CD4-positive, alpha-beta T cell treated with Interleukin-17A for 4 hours (primary cell): ENCODE measurements at regions not wholly inside any gene's neighbourhood (a gene's known extent, or its start where the extent isn't known, plus 50 kb on each side); places are given as distances from the start of the nearest gene placed in this dataset.

ENCODE experiments used
- DNase-seq: peaks from one replicate; pipeline ENCODE4 v3.0.0-alpha.2; 2020; ENCODE audit warnings: mixed read lengths

DNA sequence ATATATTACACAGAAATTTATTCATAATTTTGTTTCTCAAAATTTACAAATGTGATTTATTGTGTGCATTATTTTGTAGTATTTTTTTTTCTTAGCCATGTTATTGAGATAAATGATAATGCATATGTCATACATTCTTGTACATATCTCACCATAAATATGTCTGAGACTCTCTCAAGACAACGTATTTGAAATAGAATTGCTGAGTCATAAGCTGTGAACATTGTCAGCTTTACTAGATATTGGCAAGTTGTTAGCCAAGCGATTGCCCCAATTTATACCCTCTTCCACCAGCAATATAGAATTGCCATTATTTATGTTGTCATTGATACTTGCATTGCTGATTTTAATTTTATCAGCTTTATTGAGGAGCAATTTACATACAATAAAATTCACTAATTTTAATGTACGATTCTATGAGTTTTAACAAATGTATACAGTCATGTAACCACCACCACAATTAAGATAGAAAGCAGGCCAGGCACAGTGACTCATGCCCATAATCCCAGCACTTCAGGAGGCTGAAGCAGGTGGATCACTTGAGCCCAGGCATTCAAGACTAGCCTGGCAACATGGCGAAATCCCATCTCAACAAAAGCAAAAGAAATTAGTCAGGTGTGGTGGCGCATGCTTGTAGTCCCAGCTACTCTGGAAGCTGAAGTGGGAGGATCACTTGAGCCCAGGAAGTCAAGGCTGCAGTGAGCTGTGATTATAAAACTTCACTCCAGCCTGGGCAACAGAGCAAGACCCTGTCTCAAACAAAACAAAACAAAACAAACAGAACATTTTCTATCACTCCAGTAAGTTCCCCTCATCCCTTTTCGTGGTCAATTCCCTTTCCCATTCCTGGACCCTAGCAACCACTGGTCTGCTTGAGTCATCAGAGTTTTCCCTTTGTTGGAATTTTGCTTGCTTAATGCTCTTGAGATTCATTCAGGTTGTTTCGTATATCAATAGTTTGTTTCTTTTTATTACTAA lies 373.1 kb downstream of the MFSD1 start:
- DNase-seq = no peak

DNA sequence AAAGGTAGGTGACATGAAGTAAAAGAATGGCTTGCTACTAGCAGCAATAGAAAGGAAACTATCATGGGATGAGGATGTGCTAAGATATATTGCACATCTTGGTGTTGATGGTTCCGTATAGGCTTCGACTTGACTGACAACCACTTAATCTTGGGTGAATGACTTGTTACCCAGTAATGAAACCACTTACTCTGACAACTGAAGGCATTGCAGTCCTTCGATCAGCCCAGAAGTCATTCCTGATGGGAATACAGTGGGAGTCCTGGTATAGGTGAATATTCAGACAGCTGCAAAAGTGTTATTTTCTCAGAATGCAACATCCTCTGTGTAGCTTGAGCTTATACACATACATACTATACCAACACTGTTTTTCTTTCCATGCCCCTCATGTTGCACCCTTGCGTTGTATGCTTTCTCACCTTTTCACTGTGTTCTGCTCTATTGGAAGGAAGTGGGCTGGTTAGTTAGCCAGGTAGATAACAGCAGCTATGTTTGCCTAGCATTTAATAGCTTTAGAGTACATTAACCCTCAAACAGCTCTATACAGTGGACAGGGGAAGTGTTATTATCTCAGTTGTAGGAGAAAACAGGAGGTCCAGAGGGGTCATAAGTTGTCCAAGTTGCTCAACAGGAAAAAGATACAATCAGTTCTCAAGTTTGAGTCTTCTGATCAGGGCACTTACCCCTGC lies 376.5 kb downstream of the MFSD1 start:
- no peak for DNase-seq

DNA sequence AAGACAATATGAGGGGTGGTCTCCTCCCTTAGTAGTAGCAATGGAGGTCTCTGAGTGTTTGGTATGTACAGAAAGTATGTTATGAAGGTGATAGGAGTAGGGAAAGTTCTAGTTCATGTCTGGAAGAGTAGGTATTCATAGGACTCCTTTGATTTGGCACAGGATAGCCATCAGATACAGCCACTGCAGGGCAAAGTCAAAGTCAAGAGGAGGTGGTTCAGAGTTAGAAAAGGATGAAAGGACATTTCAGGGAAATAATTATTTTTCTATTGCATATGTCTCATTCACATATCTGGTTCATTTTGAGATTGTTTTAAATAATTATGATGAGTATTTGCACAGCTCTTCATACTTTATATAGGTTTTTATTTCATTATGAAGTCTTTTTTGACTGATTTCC lies 381.1 kb downstream of the MFSD1 start:
- no peak for DNase-seq

DNA sequence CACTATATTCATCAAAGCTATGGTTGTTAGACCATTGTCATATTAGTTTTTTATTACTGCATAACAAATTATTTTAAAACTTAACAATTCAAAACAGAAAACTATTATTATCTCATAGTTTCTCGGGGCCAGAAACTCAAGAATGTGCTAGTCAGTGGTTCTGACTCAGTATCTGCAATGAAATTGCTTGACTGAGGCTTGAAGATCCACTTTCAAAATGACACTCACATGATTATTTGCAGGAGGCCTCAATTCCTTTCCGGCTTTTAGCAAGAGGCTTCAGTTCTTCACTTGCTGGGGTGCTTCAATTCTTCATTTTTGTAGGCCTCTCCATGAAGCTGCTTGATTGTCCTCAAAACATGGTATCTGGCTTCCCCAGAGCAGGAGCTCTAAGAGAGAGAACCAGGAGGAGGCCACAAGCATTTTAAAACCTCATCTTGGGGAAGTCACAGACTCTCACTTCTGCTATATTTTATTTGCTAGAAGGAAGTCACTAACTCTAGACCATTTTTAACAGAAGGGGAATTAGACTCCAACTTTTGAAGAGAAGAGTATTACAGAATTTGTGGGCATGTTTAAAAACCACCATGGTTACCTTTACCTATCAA lies 383.7 kb downstream of the MFSD1 start:
- DNase-seq = no peak

DNA sequence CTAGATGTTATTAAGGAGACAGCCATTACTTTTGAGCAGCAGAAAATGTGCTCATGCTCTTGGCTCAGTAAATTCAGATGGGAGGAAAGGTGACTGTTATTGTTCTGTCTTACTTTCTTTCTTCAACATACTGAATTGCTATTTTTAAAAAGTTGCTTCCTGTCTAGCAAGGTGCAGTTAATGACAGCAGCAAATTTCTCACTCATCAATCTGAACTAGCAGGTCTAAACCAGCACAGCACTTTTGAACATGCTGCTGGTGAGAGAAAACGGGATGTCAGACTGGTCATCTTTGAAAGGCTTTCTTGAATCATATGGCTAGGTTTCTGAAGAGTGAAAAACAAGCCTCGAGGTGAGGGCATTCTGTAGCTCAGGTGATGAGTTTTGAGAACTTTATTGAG lies 384.7 kb downstream of the MFSD1 start:
- no peak for DNase-seq

DNA sequence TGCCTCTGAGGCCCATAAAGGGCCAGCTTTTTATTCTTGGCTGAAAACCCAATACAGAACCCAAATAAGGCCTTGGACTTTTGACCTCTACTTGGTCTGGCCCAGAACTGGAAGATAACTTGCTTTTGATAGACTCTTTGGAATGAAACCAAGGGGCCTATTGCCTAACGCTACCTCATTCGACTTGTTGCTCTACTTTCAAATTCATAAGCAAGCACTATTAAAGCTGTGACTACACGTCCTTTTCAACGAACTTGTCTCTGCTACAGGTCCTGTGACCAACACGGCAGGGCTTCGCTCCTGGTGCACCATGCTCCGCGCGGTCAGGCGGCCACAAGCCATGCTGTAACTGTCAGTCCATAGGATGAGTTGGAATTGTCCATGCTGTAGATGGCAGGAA lies 385.4 kb downstream of the MFSD1 start:
- DNase-seq = no peak

DNA sequence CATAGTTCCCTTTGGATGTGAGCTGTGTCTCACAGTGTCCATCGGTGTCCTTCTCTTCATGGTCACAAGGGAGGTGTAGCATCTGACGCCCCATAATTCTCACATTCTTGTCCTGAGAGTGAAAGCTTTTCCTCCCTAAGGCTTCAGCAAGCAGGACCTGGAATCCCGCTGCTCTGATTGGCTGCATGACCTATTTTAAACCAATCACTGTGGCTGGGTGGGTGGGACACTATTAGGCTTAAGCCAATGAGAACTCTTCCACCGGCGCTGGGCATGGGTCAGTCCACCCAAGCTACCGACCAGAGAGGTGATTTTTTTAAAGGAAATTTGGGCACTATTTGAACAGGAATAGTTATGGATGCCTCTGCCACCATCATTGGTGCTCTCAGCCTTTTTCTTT lies 385.9 kb downstream of the MFSD1 start:
- DNase-seq = no peak

DNA sequence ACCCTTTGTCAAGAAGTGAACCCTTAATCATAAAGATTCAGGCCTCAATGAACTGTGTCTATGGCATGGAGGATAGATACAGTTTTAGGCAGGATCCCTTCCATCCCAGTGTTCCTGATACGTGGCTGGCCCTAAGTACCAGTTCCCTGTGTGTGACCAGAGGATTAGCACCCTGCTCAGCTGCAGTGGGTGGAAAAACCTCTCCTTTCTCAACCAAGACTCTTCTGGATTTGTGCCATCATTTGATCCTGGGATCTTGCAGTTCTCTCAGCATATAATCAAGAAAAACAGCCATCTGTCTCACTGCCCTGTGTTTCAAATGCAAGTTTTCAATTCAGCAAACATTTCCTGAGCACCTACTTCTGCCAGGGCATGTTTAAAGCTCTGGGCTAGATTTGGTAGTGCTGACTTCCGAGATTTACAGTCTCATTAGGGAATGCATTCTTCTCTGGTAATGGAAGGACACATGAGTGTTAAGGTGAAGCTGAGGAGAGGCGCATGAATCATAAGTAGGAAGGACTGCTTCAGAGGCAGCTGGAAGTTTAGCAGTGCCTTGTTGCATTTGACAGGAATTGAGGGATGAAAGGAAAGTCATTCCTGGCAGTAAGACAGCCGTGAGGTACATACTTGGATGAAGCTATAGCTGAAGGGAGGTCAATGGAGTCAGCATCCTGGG lies 388.3 kb downstream of the MFSD1 start:
- DNase-seq = no peak

DNA sequence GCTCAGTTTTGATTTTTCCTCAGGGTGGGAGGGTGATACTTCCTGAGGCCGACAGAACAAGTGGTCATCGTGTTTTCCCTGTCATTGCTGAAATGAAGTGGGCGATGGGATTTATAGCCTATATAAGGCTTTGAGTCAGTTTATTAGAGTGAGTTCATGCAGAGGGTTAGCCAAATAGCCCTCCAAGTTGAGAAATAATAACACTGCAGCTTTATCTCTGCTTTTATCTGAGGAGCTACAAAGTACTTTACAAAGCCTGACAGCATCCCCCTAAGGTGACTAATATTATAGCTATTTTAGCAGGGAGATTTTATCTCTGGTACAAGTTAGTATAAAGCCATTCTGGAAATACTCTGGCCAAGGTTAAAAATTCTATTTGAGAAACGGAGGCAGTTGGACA lies 389.6 kb downstream of the MFSD1 start:
- no peak for DNase-seq

DNA sequence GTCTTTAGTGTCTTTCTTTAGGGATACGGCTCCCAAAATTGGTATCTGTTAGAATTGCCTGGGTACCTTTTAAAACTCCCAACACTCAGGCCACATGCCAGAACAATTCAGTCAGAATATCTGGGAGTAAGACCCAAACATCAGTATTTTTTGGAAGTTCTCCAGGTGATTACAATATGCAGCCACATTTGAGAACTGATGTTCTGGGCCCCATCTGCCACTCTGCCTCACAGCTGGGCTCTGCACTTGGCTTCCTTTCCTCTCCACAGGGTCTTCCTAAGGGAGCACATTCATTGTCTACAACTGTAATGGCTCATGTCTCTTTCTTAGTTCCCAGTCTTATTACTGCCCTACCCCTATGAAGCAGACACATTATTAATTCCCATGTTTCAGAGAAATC lies 394.5 kb downstream of the MFSD1 start:
- no peak for DNase-seq

DNA sequence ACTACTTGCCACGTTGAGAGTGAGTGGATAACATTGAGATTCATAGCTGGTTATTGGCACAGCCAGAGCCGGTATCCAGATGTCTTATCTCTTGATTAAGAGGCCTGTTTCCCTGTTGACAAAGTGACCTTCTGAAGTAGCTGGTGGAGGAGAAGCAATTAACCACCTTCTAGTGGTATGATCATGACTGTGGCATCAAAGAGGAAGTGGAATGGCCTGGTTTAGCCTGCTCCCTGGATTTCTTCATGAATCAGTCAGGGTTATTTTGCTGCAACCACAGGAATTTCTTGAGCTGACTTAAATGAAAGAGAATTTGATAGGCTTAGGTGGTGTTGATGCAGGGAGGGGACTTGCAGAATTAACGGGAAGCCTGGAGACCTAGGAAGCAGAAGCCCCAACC lies 398.3 kb downstream of the MFSD1 start:
- no peak for DNase-seq

DNA sequence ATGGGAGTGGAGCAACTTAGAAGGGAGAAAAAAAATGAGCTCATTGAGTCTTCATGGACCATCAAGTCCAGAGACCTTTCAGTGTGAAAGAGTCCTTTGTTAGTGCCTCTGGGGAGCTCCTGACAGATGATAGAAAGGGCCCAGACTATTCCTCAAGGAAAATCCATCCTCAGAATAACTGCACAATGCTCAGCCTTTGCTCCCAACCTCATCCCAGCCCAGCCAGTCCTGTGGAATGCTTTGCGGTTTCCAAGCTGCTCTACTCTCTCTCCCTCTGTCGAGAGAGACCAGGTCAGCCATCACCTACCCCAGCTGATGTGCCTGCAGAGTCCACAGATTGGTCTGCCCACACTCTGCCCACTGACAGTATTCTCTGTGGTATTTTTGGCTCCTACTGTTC lies 406.2 kb downstream of the MFSD1 start:
- no peak for DNase-seq

DNA sequence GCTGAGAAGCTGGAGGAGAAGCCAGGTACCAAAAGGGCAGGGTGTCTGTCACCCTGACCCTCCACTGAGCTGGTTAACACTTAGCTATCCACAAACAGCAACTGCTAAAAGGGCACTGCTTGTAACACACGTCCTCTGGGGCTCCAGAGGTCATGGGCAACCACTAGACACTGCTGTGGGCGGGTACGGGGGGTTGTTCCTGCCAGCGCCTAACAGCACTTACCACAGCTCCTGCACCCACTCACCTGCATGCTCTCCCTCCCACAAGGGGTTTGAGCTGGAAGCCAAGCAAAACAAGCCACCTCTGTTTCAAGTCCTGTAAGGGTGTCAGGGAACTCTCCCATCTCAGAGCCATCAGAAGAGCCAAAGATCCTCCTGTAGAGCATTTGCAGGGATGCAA lies 407.6 kb downstream of the MFSD1 start:
- no peak for DNase-seq

DNA sequence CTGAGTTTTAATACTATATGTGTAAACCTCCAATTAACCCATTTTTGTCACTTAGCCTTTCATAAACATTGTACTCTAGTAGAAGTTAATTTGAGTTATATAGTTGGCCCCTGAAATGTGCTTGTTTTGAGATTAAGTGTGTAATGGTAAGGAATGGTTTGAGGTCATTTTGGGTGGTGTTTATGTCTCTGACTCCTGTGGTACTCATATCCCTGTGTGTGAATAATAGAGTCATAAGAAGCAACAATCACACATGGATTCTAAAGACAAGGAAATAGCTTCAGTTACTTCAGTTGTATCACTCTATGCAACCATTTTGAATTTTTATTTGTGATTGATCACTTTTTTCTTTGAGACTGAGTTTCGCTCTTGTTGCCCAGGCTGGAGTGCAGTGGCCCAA lies 408.5 kb downstream of the MFSD1 start:
- no peak for DNase-seq

DNA sequence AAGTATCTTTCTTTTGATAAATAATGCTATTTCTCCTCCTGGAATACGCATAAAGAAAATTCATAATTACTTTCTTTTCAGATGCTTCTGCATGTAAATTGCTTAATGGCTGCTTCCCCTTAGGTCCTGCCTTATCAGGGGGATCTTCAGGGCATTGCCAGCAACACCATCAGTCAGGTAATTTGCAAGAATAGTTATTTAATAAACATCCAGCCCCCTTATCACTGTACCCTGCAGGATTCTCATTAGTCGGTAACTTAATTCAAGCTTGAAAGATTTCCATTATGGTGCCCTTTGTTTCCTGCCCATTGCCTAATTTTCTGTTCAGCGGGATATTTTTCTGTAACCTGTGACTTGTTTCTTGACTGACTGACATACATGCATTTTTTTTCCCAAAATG lies 414.5 kb downstream of the MFSD1 start:
- DNase-seq = no peak

DNA sequence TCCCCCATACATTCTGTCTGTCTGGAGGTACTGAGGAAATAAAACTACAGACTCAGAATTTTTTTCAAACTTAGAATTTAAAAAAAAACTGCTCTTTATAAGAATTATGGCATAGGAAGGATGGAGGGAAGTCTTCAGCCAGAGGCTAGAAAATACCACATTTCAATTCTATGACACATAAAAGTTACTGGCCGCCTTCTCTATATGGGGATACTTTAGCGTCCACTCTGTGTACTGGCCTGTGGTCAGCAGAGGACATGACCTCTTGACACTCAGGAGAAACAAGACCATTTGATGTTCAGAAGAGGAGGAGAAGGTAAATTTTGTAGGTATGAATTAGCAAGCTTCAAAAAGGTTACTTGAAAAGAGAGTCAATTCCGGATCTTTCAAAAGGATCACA lies 417.4 kb downstream of the MFSD1 start:
- no peak for DNase-seq

DNA sequence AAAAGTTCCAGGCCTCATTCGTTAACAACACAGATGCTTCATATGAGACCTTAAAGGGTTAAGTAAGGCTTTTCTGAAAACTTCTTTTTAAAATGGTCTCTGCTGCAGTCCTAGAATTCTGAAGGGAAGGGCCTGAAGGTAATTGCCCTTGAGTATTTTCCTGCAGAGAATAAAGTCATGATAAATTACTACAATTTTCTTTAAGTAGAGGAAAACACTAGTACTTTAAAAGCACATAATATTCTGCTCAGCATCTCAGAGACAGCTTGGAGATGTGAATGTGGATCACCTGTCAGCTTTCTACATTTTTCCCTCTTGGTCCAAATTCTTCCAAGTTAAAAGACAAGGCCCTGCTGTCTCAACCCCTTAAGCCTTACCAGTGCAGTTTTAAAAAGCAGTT lies 419.5 kb downstream of the MFSD1 start:
- DNase-seq = no peak

DNA sequence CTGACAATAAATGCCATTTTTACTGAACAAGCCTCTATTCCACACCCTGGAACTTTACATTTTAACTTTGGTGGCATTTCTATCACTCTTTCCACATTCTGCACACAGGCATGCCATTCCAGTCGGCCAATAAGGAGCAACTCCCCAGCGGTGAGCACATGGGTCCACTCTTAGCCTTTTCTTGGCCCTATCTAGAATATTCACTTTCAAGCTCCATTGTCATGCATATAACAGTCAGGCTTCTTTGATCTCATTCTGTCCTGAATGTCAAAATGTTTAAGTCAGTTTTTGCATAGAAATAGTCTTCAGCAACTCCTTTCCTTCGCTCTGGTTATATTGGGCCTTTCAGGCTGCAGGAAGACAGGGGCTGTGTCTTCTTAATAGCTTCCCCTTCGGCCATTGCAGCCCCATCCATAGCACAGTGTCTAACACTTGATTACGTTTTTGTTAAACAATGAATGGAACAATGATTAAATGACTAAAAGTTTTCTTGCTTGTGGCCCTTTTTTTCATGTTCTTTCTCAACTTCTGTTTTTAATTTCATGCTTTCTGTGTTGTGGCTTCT lies 427.3 kb downstream of the MFSD1 start:
- no peak for DNase-seq

DNA sequence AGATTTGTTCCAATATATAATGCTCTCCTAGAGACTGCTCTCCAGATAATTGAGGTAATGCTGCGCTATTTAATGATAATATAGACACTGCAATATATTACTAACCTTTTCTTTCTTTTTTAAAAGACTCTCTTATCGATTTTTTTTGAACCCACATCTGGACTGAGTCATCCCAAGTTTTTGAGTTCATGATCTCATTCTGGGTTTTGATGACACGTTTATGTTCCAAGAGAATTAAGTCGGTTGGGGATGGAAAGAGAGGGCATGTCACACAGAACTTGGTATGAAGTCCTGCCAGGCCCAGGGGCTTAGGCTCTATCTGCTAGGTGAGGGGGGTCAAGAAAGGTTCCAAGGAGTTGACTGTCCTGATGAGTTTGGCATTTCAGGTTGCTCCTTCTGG lies 431.1 kb downstream of the MFSD1 start:
- DNase-seq = no peak

DNA sequence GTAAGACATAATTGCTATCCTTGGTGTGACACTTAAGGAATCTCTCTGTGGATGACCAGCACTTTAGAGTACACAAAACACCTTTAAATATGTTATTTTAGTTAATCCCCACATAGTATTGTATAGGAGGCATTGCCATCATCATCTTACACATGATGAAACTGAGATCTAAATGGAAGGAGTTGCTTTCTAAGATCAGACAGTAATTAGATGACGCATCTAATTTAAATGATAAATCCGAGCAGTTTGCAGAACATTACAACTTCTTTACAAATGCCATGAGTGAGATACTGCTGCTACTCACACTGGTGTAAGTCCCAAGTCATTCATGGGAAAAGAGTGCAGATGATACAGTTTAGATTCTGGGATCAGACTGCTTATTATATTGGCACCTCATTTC lies 431.9 kb downstream of the MFSD1 start:
- no peak for DNase-seq

DNA sequence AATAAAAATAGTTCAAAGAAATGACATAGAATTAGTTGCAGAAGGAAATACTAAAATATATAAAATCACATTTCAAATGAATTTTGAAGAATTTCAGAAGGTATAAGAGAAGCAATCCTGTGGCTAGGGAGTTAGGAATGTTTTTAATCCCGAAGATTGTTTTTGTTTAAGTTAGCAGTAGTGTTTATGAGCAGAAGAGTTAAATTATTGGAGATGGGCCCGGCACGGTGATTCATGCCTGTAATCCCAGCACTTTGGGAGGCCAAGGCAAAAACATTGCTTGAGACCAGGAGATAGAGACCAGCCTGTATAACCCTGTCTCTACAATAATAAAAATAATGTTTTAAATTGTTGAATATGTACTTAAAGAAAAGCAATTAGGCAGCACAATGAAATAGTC lies 432.5 kb downstream of the MFSD1 start:
- no peak for DNase-seq

DNA sequence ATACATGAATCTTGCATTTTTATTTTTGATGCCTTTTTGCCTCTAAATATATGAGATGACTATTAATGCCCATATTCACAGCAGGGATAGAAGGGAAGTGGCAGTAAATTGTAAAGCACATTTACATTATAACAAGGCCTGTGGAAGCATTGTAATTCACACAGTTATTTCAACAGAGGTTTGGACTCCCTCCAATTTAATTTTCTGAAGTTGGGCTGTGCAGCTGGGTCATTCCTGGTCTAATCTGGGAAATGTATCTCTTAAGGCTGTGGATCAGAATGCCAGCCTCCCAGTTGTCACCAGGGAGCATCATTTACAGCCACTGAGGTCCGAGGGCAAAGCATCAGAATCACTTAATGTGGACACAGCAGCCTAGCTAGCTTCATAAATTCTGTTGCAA lies 434.5 kb downstream of the MFSD1 start:
- DNase-seq = no peak

DNA sequence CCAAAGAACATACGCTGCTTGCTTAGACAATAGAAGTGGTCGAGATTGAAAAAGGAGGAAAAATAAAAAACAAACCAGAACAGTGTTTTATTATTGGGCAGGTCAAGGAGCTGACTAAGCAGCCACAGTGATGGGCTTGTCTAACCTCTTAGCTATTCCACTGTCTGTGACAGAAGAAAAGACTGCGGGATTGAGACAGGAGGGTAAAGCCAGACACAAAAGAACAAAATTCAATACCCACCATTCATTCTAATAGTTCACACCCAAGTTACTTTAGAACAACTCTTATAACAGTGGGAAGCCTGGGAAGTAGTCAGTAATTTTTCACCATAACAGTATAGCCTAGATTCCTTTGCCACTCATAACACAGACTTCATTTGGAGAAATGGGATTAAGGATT lies 435.4 kb downstream of the MFSD1 start:
- no peak for DNase-seq
